Activated effector memory CD4-positive, alpha-beta T cell treated with Interleukin-2 at 50 U/mL for 16 hours (primary cell): ENCODE measurements at regions not wholly inside any gene's neighbourhood (a gene's known extent, or its start where the extent isn't known, plus 50 kb on each side); places are given as distances from the start of the nearest gene placed in this dataset.

Experiments
- DNase-seq: peaks from one replicate; pipeline ENCODE4 v3.0.0-alpha.2; 2020

DNA sequence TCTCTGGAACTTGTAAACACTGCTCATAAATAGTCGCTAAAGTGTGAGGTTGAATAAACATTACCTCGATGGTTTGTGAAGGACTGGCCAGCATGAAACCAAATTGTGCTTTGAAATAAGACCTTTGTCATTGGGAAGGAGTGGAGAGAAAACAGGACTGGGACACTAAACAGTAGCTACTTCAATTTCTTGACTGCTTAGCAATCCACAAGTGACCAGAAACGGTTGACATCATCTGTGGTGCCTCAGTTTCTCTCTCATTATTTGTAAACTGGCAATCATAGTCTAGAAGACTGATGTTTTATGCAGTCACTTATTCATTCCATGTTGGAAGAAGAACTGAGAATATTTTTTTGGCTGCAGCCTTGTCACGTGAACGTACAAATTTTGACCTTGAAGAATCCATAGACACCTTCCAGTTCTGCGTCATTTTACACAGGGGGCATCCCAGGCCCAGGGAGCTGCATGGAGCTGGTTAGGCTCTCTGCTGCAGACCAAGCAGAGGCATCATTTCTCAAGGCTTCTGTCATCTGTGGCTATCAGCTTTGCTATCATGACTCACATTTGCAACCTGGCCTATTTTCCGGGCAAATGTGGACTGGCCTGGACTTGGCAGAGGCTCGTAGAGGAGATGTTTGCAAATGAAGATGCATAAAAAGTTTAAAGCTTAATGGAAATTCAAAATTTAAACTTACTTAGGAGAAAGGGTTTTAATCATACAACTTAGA lies 391.8 kb downstream of the FGF9 start:
- no peak for DNase-seq

DNA sequence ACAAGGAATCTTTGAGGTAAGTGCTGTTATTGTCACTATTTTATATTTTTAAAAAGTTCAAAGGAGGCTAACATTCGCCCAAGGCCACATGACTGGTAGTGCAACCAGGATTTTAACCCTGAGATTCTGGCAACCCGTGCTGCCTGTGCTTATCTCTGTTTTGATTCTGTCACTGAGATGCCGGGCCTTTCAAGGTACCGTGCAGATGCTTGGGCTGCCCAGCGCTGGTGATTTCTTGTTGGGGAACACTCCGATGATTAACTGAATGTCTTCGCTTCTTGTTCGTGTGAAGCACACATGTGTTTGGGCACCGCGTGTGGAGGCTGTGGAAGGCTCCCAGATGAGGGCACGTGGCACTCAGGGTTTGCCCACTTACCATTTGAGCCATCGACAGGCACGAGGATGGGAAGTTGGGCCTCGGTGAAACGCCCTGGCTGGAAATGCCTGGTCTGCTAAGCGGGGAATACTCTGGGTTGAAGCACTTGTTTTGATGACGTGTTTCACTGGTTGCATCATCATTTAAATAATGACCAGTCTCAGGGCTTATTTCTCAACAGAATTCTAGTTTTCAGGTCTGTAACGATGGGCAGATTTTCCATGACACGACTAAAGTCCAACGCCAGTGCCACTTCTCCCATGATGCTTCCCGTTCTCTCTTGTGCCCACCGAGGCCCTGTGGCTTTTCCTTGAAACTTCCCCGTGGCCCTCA lies 392.7 kb downstream of the FGF9 start:
- no peak for DNase-seq

DNA sequence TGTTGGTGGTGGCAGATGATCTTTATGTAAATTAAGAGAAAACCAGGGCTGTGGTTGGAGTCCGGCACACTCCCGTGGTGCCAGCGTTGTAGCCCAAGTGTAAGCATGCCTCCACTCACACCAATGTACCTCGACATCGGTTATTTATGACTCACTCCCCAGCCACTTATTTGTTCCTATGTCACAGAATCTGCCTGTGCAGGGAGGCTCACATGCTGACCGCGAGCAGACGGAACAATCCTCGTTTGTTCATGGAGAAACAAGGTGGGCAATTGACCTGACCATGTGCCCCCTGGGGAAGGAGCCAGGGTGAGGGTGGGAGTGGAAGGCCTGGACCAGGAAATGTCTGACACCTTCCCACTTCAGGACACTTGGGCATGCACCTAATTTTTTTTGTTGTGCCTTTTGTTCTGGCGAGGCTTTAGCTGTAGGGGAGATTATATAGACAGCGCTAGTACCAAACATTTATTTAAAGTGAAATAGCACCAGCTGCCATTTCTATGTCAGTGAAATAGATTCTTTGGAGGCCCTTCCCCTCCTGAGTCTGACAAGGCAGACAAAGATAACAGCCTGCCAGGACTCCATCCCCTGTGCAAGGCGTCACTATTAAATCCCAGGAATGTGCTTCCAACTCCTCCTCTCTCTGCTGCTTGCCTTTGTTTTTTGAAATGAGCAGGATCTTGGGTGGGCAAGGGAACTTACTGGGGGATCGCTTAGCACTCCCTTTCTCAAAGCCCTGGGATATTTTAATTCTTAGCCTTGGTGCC lies 394.2 kb downstream of the FGF9 start:
- no peak for DNase-seq

DNA sequence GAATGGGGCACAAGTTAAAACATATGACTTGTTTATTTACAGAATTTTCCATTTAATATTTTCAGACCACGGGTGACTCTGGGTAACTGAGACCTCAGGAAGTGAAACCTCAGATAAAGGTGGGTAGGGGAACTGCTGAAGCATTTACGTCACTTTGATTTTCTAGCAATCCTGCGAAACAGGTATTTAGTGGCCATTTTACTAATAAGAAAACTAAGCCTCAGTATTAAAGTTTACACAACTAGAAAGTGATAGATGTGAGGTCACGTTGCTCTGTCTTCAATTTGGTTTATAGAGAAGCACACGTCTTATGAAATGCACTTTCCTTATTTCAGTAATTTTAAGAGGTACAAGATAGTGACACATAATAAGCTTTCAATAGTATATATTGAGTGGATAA lies 402.8 kb downstream of the FGF9 start:
- DNase-seq = no peak

GRCh38 chr13:22074403-22074802 lies 403.5 kb downstream of the FGF9 start:
- DNase-seq = no peak

- no peak for DNase-seq
Observed at GRCh38 chr13:22076658-22077057, 405.8 kb downstream of the FGF9 start.

DNA sequence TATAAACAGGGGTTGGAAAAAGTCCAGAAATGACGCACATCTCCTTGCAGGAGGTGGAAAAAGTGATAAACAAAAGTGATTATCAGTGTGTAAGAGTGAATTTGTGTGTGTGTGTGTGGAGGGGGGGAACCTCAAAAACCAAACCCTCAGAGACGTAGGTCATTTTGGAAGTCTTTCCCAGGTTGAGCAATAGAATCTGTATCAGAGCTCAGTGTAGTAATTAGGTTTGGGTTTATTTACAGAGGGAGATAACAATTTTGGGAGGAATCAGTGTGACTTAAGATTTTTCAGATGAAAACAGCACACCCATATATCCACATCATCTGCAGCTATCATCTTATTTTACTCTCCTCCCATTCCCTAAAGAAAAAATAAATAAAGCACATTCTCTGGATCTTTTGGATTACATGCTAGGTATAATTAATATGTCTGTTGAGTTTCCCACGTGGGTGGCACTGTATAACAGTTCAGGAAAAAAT lies 406.4 kb downstream of the FGF9 start:
- DNase-seq = no peak

DNA sequence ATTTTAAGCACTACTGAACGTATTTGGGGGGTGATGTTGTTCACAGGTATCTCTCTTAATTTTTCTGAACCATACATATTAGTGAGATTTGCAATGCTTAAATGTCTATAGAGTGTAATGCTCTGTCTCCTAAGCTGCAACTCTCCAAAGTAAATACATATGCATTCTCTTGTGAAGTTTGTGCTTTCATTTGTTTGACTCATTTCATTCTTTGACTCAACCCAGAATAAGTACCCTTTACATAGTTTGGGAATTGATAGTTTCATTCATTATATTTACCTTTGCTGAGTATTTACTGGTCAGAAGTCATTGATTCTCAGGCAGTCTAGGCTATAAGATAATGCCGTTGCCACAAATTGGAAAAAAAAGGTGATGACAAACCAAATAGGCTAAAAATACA lies 406.9 kb downstream of the FGF9 start:
- no peak for DNase-seq

- no peak for DNase-seq
Observed at GRCh38 chr13:22079961-22080360, 409.1 kb downstream of the FGF9 start.

DNA sequence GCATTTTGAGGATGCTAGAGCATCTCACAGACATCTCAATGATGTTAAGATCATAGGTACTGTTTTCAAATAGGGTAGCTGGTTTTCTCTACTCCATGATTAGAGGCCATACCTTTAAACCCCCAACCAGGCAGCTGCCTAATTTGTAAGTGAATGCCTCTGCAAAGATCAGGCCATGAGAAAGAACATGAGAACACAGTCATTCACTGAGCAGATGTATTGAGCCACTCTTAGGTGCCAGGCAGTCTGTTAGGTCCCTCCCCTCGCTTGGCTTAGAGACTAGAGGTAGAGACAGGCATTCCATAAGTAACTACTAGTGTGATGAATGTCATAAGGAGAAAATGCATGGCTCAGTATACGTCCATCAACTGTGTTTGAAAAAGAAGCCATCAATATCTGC lies 410.0 kb downstream of the FGF9 start:
- DNase-seq = no peak

- no peak for DNase-seq
Observed at GRCh38 chr13:22081430-22081829, 410.6 kb downstream of the FGF9 start.

- DNase-seq = no peak
Observed at GRCh38 chr13:22082030-22082429, 411.2 kb downstream of the FGF9 start.

DNA sequence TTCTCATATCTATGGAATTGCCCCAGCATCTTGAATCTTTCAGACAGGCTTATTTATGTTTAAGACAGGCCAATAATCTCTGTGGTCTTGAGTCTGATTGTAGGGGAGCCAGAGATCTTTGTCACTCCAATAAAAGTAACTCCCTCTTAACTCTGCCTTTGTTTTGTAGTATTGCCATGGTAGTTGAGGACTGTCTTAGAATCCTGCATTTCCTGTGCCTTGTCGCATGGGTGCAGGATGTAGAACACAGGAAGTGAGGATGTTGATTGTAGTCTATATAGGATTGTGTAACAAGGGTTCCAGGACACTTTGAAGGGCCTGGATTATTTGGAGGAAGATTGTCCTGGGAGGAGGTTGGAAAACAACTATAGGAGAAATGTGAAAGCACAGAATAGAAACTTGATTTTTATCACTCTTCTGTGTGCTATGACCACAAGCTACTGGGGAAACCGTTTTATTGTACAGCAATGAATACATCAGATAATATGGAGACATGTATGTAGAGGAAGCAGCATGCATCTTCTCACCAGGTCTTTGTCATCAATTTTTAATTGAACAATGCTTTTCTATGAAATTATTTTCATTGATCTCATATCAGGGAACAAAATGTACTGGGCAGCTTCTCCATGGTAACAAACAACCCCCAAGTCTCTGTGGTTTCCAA lies 411.7 kb downstream of the FGF9 start:
- DNase-seq = no peak

- no peak for DNase-seq
Observed at GRCh38 chr13:22085001-22085400, 414.1 kb downstream of the FGF9 start.

GRCh38 chr13:22086597-22087330 lies 415.9 kb downstream of the FGF9 start:
- no peak for DNase-seq

GRCh38 chr13:22090106-22090505 lies 419.2 kb downstream of the FGF9 start:
- no peak for DNase-seq

DNA sequence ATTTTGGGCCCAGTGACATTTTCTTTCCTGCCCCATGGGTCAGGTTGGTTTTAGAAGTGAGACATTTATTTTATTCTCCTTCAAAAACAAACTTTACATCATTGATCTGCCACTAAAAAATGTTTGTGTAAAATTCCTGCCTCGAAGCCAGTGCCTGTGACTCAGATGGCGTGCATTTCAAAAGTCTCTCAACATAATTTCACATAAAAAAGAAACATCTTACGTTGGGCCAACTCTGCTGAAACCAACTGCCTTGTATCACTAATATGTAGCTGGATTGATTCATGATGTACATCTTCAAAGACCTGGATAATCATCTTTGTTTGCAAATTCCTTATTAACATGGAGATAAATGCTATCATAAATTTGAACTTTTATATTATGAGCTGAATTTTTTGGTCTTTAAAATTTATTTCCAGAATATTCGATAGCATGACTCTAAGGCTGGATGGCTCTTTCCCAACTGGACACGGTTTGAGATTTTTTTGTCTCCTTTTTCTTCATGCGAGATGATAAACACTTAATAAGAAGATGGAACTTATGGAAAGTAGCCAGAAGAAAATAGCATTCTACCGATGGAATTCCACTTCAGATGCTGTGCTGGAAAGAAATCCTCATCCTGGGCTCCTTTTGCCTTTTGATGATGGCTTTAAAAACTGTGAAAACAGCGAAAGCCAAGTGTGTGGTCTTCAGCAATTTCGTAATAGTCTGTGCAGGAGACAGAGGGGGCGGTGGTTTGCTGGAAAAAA lies 420.5 kb downstream of the FGF9 start:
- DNase-seq = no peak

DNA sequence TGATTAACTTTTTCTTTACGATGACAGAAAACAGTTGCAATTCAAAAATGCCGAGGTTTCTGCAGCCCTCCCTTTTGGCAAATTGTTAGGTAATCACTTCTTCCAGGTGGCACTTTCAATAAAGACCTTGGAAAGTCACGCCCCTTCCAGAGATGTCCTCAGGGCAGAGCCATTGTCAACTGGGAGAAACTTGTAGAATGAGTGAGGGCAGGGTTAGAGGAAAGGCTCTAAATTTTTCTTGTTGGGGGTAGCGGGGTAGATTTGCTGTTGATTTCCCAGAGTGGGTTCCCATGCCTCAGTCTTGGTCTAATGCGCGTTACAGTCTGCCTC lies 421.1 kb downstream of the FGF9 start:
- DNase-seq = no peak

GRCh38 chr13:22092791-22093560 lies 422.1 kb downstream of the FGF9 start:
- DNase-seq = no peak

GRCh38 chr13:22095794-22096193 lies 424.9 kb downstream of the FGF9 start:
- no peak for DNase-seq

GRCh38 chr13:22099585-22099984 lies 428.7 kb downstream of the FGF9 start:
- no peak for DNase-seq
